ENCODE measurements at regions not wholly inside any gene's neighbourhood (a gene's known extent, or its start where the extent isn't known, plus 50 kb on each side); places are given as distances from the start of the nearest gene placed in this dataset.
"Not testable (repeated sequence)": the region's sequence is repeated elsewhere in the genome, so short reads cannot be mapped to it uniquely, and the experiment has no call there.

GRCh38 chr5:158198636-158199035 is 339.7 kb upstream of the CLINT1 start:
- ATAC-seq (ENCODE audit: poor library complexity) (no peak), DNase-seq (no peak)
- no peaks in the 10 kb centered on the region for H3K4me1 ChIP-seq (ENCODE audit: insufficient read depth, low read length)
- Mint-ChIP-seq H3K9me3 (no peaks in the 10 kb centered on the region), H3K27me3 (no peaks in the 10 kb centered on the region), H3K27ac (no peak overlapping the region), H3K4me3 (no peak overlapping the region), H3K4me1 (ENCODE audit: low read depth) (no peaks in the 10 kb centered on the region), H3K36me3 (ENCODE audit: low read depth) (no peaks in the 10 kb centered on the region)
- TF ChIP-seq CTCF (IDR thresholded peaks at IDR 0.05): no peak
- intact Hi-C loops (cut with DNase I, micrococcal nuclease): no loop called here
- ChIA-PET POLR2A (no interaction called here), CTCF (no interaction called here)
- no peak overlapping the region for H3K4me3 ChIP-seq (ENCODE audit: low read length)
- no peaks in the 10 kb centered on the region for H3K27me3 ChIP-seq (ENCODE audit: control insufficient read depth in 1 of 2, insufficient read depth in 2 of 2, low read length in 2 of 2)
- H3K36me3 ChIP-seq (ENCODE audit: insufficient read depth, low read length): no peaks in the 10 kb centered on the region
- H3K9me3 ChIP-seq (ENCODE audit: control insufficient read depth in 1 of 2, insufficient read depth in 1 of 2, low read length in 2 of 2): peaks cover 0 to 7% of the 10 kb centered on the region in 2 experiments
- no peak overlapping the region for H3K27ac ChIP-seq (ENCODE audit: low read depth in 1 of 2, low read length in 2 of 2)

- H3K4me1 Mint-ChIP-seq (ENCODE audit: low read depth): no peaks in the 10 kb centered on the region
- CTCF ChIA-PET: no interaction called here
- intact Hi-C loops (cut with DNase I, micrococcal nuclease): no loop called here
- no peak for TF ChIP-seq CTCF (IDR thresholded peaks at IDR 0.05)
- POLR2A ChIA-PET: no interaction called here
- DNase-seq: no peak
- H3K27me3 ChIP-seq (ENCODE audit: control insufficient read depth in 1 of 2, insufficient read depth in 2 of 2, low read length in 2 of 2): no peaks in the 10 kb centered on the region
- H3K4me3 Mint-ChIP-seq: no peak overlapping the region
- no peak overlapping the region for H3K4me3 ChIP-seq (ENCODE audit: low read length)
- no peak for ATAC-seq (ENCODE audit: poor library complexity)
- H3K4me1 ChIP-seq (ENCODE audit: insufficient read depth, low read length): no peaks in the 10 kb centered on the region
- peaks cover 0 to 7% of the 10 kb centered on the region in 2 experiments for H3K9me3 ChIP-seq (ENCODE audit: control insufficient read depth in 1 of 2, insufficient read depth in 1 of 2, low read length in 2 of 2)
- no peak overlapping the region for H3K27ac Mint-ChIP-seq
- H3K9me3 Mint-ChIP-seq: peaks cover 2% of the 10 kb centered on the region
- H3K27ac ChIP-seq (ENCODE audit: low read depth in 1 of 2, low read length in 2 of 2): no peak overlapping the region
- no peaks in the 10 kb centered on the region for H3K36me3 ChIP-seq (ENCODE audit: insufficient read depth, low read length)
- H3K36me3 Mint-ChIP-seq (ENCODE audit: low read depth): no peaks in the 10 kb centered on the region
- no peaks in the 10 kb centered on the region for H3K27me3 Mint-ChIP-seq
Measured at GRCh38 chr5:158195416-158196210, 336.7 kb upstream of the CLINT1 start.

- DNase-seq: no peak
- H3K27ac Mint-ChIP-seq: no peak overlapping the region
- no peaks in the 10 kb centered on the region for H3K36me3 ChIP-seq (ENCODE audit: insufficient read depth, low read length)
- H3K4me1 Mint-ChIP-seq (ENCODE audit: low read depth): no peaks in the 10 kb centered on the region
- H3K9me3 ChIP-seq (ENCODE audit: control insufficient read depth in 1 of 2, insufficient read depth in 1 of 2, low read length in 2 of 2): peaks cover 0 to 7% of the 10 kb centered on the region in 2 experiments
- no peaks in the 10 kb centered on the region for H3K4me1 ChIP-seq (ENCODE audit: insufficient read depth, low read length)
- no peak for TF ChIP-seq CTCF (IDR thresholded peaks at IDR 0.05)
- no peak overlapping the region for H3K4me3 Mint-ChIP-seq
- H3K27me3 ChIP-seq (ENCODE audit: control insufficient read depth in 1 of 2, insufficient read depth in 2 of 2, low read length in 2 of 2): no peaks in the 10 kb centered on the region
- H3K36me3 Mint-ChIP-seq (ENCODE audit: low read depth): no peaks in the 10 kb centered on the region
- POLR2A ChIA-PET: no interaction called here
- no peak overlapping the region for H3K27ac ChIP-seq (ENCODE audit: low read depth in 1 of 2, low read length in 2 of 2)
- ATAC-seq (ENCODE audit: poor library complexity): no peak
- no peaks in the 10 kb centered on the region for H3K27me3 Mint-ChIP-seq
- peaks cover 2% of the 10 kb centered on the region for H3K9me3 Mint-ChIP-seq
- CTCF ChIA-PET: no interaction called here
- intact Hi-C loops (cut with DNase I, micrococcal nuclease): no loop called here
- H3K4me3 ChIP-seq (ENCODE audit: low read length): no peak overlapping the region
Measured at GRCh38 chr5:158194561-158194976, 335.6 kb upstream of the CLINT1 start.

GRCh38 chr5:158193395-158193794 is 334.4 kb upstream of the CLINT1 start:
- H3K27me3 ChIP-seq (ENCODE audit: control insufficient read depth in 1 of 2, insufficient read depth in 2 of 2, low read length in 2 of 2); H3K9me3 Mint-ChIP-seq; CTCF ChIA-PET; H3K4me1 Mint-ChIP-seq (ENCODE audit: low read depth); H3K4me1 ChIP-seq (ENCODE audit: insufficient read depth, low read length); H3K27ac ChIP-seq (ENCODE audit: low read depth in 1 of 2, low read length in 2 of 2); H3K27me3 Mint-ChIP-seq; ATAC-seq (ENCODE audit: poor library complexity); H3K4me3 ChIP-seq (ENCODE audit: low read length); DNase-seq; H3K4me3 Mint-ChIP-seq; H3K36me3 ChIP-seq (ENCODE audit: insufficient read depth, low read length); H3K36me3 Mint-ChIP-seq (ENCODE audit: low read depth); H3K27ac Mint-ChIP-seq; intact Hi-C loops (cut with DNase I, micrococcal nuclease); H3K9me3 ChIP-seq (ENCODE audit: control insufficient read depth in 1 of 2, insufficient read depth in 1 of 2, low read length in 2 of 2); POLR2A ChIA-PET: not testable (repeated sequence)

Measured in CD4-positive, alpha-beta T cell (primary cell).